GM19238 (cell line): ENCODE measurements at regions not wholly inside any gene's neighbourhood (a gene's known extent, or its start where the extent isn't known, plus 50 kb on each side); places are given as distances from the start of the nearest gene placed in this dataset.

ENCODE experiments used
- DNase-seq: peaks from one replicate; pipeline ENCODE4 v3.0.0; 2011; ENCODE audit warnings: low spot score; ENCODE audit not compliant: insufficient read length

DNA sequence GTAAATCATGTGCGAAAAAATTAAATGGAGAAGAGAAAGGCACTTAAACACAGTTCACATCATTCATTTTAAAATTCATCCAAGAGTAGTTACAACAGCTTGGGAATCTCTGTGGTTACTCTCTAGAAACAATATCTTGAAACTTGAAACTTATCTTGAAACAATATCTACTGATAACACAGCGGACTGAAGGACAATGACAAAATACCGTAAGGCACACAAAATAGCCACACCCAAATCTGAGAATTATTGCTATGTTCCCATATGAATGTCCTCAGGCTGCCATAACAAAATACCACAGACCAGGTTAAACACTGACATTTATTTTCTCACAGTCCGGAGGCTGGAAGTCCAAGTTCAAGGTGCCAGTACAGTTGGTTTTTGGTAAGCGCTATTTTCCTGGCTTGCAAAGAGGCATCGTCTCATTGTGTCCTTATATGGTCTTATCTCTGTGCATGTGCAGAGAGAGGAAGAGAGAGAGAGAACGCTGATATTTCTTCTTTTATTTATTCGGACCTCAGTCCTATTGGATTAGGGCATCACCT lies 122.5 kb upstream of the BTBD3 start:
- no peak for DNase-seq

DNA sequence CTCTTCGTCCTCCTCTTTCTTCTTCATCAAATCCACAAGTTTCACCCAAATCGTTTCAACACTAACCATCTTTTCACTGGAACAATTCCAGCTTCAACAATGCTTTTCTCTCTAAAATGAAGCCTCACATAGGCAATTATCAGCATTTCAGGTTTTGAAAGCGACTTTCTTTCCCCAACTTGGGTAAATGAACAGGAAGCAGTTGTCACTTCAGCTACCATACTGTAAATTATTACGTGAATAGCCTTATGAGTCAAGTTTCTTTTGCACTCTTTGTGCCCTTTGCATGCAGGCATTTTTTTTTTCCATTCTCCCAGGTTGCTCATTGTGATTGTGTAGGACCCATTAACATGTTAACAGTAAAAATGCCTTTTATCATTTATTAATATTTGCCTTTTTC lies 121.7 kb upstream of the BTBD3 start:
- DNase-seq: no peak

DNA sequence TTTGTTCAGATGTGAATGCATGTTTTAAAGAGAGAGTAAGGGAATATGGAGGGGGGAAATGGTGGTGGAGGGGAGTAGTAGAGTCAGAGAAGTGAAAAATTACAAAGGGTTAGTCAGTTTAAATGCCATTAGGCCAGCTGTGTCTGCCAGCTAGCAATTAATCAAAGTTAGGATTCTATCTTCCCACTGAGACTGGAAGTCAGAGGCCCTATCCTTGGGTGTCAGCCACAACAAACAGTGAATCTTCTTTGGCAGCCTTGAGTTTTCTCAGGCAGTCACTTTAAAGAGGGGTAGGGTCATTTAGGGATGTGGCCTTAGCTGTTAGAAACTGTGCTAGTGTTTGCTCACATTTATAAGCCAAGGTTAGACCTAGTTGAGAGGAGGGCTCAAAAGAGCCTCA lies 120.5 kb upstream of the BTBD3 start:
- no peak for DNase-seq

DNA sequence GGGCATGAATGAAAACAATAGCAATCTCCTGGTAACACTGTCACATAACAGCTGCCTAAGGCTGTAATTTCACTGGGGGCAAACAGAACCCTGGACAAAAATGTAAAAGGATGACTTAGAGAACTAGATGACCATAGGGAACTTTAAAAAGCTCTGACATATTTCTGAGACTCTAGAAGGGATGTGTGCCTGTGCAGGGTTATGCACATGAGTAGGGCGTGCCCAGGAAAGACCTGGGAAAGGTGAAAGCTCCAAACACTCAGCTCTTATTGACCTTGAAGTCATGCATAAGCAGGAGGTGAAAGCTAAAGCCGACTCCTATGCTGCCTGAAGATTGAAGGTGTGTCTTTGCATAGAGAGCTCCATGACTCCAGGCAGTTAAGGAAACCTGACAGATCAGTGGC lies 118.4 kb upstream of the BTBD3 start:
- DNase-seq: no peak

DNA sequence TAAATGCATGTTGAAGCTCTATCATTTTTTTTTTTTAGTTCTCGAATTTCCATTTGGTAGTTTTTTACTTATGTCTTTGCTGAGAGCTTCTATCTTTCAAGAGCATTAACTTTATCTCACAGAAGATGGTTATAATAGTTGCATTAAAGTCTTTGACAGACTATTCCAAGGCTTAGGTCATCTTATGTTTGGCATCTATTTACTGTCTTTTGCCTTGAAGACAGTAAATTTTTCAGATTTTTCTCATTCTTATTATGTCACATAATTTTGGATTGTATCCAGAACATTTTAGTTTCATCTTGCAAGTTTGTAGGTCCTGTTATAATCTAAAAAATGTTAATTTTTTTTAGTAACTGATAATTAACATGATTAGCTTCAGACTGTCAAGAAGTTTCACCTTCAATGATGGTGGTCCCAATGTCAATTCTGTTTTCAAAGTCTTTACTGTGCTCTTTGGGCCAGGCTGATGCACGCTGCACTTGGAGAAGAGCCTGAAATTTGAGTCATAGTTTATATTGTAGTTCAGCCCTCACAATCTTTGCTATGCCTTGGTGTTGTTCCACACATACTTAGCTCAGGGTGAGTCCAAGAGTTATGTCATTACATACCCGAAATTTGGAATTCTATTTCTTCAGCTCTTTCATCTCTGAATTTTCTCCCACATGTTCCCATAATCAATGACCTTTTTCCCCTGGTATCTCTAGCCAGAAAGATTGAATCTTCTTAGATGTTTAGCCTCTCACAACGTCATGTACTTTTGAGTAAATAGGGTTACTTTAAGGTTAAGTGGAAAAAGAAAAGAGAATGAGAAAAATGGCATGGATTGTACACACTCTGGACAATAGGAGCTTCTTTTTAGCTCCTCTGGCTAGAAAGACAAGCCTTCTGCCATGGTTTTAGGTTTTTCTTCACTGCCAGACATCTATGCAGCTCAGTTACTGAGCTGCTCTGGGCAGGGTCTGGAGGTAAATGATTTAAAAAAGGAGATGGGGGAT lies 110.3 kb upstream of the BTBD3 start:
- no peak for DNase-seq

DNA sequence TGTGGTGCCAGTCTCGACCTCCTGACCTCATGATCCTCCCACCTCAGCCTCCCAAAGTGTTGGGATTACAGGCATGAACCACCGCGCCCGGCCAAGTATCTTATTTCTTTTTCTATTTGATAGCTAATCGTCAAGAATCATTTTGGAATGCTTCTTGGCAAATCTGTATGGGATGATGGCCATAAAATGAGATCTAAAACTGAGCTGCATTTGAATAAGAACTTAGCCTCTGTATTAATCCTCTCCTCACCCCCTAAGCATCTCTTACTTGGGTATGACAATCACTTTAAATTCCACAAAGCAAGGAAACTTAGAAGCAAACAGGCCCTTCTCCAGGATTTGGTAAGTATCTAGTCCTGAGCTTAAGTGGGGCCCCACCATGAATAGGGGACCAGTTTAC lies 108.9 kb upstream of the BTBD3 start:
- no peak for DNase-seq

DNA sequence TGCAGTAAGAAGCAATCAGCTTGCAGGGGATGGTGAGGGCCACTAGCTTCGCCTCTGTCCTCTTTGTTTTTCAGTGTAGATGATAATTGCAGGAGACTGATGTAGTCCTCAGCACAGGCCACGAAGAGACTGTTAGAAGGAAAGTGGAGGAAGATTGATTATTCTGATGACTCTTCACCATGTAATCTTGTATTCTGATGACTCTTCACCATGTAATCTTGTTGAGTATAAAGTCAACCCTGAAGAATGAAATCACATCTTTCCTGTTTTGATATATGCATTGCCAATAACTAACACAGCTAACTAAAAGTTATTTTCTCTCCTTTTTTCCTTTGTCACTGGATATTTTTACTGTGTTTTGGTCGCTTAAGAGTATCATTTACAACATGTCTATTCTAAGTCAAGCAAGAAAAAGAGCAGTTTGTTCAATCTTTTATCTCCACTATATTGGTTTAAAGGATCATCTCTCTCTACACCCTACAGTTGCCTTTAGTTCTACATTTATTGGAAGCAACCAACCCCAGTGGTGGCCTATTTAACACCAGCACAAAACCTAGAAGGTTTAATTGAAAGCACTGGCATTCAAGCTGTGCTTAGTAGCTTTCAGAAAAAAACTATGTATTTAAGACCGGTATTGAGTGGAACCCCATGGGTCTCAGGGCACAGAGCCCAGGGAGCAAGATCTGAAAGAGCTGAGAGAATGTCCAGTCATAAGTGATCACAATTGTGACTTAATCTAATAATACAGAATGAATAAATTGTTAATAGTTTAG lies 107.2 kb upstream of the BTBD3 start:
- no peak for DNase-seq

DNA sequence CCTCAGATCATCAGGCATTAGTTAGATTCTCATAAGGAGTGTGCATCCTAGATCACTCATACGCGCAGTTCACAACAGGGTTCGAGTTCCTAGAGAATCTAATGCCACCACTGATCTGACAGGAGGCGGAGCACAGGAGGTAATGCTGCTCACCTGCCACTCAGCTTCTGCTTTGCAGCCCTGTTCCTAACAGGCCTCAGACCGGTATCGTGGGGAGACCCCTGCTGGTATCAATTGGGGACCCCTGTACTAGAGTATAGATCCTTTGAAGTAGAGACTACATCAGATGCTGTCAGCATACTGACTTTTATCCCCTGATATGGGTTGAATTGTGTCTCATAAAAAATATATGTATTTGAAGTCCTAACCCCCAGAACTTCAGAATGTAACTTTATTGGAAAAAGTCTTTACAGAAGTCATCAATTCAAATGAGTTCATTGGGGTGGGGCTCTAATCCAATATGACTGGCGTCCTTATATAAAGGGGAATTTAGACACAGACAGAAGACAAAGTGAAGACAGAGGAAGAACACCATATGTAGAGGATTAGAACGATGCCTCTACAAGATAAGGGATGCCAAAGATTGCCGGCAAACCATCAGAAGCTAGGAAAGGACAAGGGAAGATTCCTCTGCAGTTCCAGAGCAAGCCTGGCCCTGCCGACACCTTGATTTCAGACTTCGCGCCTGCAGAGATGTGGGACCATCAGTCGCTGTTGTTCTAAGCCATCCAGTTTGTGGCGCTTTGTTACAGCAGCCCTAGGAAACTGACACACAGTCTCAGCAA lies 104.4 kb upstream of the BTBD3 start:
- DNase-seq: no peak

DNA sequence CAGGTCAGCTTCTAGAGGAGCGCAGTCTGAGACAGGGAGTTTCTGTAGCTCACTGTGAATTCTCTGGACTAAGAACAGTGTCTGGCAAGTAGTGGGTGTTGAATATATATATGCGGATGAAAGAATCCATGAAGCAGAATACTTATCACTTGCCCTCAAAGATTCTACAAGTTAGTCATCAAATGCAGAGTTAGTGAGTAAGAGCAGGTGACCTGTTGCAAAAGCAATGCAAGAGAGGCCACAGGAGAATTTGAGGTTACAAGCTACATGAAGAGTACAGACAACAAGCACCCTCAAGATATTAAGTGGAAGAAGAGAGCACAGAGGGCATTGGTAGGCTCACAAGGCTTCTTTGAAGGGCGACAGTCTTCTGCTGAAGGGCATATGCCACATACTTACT lies 103.4 kb upstream of the BTBD3 start:
- no peak for DNase-seq

DNA sequence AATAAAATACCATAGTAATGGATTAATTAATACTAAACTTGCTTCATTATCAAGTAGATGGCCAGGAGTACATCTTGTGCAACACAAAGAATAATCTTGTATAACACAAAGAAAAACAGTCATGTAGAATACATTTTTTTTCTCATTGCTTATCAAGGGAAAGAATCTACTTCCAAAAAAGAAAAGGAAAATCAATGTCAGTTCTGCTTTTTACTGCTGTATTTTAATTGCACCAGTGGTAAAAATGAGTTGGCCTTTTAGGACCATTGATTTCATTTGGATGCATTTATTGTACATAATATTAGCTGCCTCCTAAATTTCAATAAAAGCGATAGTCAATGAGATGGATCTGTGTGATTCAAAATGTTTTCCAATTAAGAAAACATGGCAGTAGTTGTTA lies 96.9 kb upstream of the BTBD3 start:
- DNase-seq: no peak

DNA sequence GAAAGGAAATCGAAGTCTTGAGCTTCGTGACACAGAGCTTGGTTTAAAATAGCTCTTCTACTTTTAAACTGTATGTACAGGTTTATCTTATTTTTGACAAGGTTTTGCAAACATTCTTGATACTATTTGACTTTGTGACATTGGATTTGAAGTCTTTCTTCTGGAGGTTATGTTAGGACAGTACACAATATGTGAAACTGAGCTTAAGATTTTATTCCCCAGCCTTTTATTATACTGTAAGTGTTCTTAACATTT lies 95.2 kb upstream of the BTBD3 start:
- no peak for DNase-seq

DNA sequence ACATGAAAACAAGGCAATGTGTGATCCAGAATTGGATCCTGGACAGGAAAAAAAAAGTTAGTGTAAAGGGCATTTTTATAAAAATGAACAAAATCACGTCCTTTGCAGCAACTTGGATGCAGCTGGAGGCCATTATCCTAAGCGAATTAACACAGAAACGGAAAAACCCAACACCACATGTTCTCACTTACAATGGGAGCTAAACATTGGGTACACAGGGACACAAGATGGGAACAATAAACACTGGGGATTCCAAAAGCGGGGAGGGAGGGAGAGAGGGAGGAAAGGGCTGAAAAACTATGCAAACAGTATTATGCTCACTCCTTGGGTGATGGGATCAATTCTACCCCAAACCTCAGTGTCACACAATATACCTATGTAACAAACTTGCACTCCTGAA lies 91.4 kb upstream of the BTBD3 start:
- DNase-seq: no peak

DNA sequence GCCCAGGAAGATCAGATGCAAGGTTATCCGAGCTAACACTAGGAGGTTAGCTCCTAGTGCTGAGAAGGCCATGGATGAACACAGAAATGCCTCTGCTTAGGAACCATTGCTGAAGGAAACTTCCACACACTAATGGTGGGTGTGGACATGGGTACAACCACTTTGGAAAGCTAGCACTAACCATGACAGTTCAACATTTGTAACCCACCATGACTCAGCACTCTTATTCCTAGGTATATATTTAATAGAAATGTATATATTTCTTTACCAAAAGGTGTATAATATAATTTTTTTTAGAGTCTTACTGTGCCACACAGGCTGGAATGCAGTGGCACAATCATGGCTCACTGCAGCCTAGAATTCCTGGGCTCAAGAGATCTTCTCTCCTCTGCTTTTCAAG lies 85.3 kb upstream of the BTBD3 start:
- DNase-seq: no peak

DNA sequence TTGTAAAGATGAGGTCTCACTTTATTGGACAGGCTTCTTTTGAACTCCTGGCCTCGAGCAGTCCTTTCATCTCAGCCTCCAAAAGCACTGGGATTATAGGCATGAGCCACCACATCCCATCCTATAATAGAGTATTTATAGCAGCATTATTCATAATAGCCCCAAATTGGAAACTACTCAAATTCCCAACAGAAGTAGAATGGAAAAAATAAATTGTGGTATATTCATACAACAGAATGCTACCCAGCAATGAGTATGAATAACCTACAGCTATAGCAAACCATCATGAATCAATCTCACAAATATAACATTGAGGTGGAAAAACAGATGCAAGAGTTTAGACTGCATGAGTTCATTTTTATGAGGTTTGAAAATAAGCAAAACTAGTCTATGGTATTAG lies 84.8 kb upstream of the BTBD3 start:
- no peak for DNase-seq

DNA sequence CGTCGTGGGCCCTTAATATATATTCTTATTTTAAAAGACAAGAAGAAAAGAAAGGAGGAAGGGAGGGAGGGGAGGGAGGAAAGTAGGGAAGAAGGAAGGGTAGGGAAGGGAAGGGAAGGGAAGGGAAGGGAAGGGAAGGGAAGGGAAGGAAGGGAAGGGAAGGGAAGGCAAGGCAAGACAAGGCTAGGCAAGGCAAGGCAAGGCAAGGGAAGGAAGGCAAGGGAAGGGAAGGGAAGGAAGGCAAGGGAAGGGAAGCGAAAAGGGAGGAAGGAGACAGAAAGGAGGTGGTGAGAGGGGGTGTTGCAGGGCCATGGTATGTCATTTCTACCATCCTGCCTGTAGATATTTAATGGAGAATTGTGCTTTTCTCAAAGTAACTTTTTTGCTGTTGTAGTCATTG lies 83.9 kb upstream of the BTBD3 start:
- no peak for DNase-seq

DNA sequence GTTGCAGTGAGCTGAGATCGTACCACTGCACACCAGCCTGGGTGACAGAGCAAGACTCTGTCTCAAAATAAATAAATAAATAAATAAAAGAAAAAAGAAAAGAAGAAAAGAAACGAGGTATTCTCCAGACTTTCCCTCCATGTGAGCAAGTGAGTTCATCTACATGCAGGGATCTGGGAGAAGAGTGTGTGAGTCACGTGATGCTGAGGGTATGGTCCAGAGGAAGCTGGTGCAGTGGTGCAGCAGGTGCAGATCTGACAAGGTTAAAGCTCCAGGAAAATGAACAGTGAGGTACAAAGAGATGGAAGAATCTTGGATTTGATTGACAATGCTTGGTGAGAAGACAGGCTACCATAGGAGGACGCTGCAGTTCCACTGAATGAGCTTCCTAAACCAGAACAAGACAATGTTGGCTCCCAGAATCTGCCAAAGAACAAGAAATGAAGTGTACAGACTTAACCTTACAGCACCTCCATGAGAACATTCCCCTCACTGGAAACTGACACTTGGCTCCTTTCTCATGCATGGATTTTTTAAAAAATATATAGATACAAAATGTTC lies 79.5 kb upstream of the BTBD3 start:
- no peak for DNase-seq

DNA sequence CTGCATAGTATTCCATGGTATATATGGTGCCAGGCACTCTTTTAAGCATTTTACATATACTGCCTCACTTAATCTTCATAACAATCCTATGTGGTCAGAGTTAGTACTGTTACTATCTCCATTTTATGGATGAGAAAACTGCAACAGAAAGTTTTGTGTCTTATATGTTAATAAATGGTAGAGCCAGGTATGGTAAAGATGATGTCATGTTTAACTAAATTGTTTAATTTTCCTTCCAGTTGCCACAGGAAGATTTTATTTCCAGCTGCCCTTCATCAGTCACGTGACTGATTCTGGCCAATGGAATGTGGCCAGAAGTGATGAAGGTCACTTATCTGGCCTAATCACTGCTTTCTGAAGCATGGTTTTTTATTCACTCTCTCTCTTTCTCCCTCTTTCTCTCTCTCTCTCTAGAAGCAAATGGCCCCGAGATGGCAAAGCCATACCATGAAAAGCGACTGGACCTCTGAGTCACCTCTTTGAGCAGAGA lies 75.7 kb upstream of the BTBD3 start:
- no peak for DNase-seq

DNA sequence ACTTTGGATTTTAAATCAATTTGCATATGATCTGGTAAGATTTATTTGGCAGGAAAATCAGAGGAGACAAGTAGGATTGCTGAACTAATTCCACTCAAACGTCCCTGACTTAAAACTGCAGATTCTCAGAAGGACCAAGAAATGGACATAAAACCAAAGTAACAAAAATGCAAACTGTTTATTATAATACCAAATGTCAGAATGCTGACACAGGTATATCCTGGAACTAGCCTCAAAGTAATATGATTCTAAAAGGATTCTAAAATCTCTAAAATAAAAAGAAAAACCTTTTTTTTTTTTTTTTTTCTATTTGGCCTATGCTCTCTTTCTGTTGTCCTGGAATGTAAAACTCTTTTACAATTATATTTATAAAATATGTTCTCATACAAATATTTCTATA lies 74.4 kb upstream of the BTBD3 start:
- no peak for DNase-seq

DNA sequence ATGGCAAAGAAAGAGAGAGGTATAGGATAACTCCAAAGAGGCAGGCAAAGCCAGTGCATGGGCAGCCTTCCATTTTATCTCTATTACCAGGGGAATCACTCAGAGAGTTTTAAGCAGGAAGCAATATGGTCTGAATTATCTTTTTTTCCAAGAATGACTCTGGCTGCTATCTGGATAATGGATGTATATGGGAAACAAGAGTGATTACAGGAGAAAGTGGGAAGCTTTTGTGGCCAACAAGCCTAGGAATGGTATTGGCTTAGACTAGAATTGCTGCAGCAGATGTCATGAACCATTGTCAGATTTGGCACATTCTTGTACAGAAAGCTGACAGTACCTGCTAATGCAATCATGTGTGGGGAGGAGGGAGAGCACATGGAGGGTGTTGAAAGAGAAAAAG lies 73.0 kb upstream of the BTBD3 start:
- DNase-seq: no peak

DNA sequence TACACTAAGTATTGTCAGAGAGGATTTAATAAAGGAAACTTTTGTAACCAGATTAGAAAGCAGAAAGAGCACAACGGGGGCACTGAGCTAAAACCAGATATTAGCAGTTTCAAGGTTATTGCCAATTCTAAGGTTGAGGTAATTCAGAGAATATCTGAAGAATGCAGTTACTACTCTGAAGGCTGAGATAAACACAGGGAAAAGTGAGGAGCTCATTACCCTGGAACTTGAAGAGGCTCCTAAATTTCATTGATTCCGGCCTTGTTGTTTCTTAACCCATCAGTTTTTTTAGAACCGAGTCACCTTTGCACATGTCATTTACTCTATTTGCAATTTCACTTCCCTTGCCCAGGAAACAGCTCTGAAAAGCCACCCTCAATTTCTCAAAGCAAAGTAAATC lies 72.4 kb upstream of the BTBD3 start:
- DNase-seq: no peak

DNA sequence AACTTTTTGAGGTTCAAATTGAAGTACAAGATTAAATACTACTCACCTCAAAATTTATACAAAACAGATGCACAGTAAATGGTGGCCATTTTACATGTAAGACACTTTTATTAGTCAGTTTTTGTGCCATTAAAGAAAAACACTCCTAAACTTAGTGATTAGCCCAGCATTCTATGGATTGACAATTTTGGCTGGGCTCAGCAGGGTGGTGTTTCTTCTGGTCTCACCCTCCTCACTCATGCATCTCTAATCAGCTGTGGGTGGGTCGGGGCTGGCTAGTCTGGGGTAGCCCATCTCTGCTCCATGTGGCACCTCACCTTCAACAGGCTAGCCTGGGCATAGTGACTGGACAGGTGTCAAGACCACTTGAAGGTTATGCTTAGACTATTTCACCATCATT lies 71.6 kb upstream of the BTBD3 start:
- DNase-seq: no peak
